Skeletal muscle tissue (tissue), 3 donors: ENCODE measurements at regions not wholly inside any gene's neighbourhood (a gene's known extent, or its start where the extent isn't known, plus 50 kb on each side); places are given as distances from the start of the nearest gene placed in this dataset.
"Not testable (repeated sequence)": the region's sequence is repeated elsewhere in the genome, so short reads cannot be mapped to it uniquely, and the experiment has no call there.

Experiments
- H3K27ac ChIP-seq: one replicate; pipeline ENCODE4 v1.7.0; 2013; ENCODE audit warnings: mild to moderate bottlenecking, low read depth, low read length, inconsistent platforms
- H3K27me3 ChIP-seq, 3 donors: one replicate each; pipeline ENCODE4 v1.7.0; 2013; ENCODE audit warnings: low read length in 3 of 3; ENCODE audit not compliant: control insufficient read depth in 3 of 3, insufficient read depth in 3 of 3
- H3K36me3 ChIP-seq, 3 donors: one replicate each; pipeline ENCODE4 v1.7.0; 2013; ENCODE audit warnings: low read length in 3 of 3; ENCODE audit not compliant: control insufficient read depth in 3 of 3, insufficient read depth in 3 of 3
- H3K4me1 ChIP-seq, 3 donors: one replicate each; pipeline ENCODE4 v1.7.0; 2013; ENCODE audit warnings: low read length in 3 of 3, mild to moderate bottlenecking in 3 of 3; ENCODE audit not compliant: control insufficient read depth in 3 of 3, insufficient read depth in 3 of 3
- H3K4me3 ChIP-seq, 3 donors: one replicate each; pipeline ENCODE4 v1.7.0; 2013; ENCODE audit warnings: low read length in 3 of 3
- H3K9ac ChIP-seq, 3 donors: one replicate each; pipeline ENCODE4 v1.7.0; 2013; ENCODE audit warnings: low read length in 3 of 3, mild to moderate bottlenecking in 3 of 3, moderate library complexity in 2 of 3, low read depth in 1 of 3
- H3K9me3 ChIP-seq, 3 donors: one replicate each; pipeline ENCODE4 v1.7.0; 2013; ENCODE audit warnings: low read length in 3 of 3; ENCODE audit not compliant: control insufficient read depth in 3 of 3
- donor health status: Osteomylitis.

GRCh38 chr20:57987659-57988058 lies 240.8 kb downstream of the ANKRD60 start:
- Histone ChIP-seq H3K9ac (no peak overlapping the region), H3K27ac (no peak overlapping the region), H3K9me3 (no peaks in the 10 kb centered on the region), H3K36me3 (no peaks in the 10 kb centered on the region), H3K4me3 (no peak overlapping the region), H3K4me1 (peaks cover 0 to 7% (median 5%) of the 10 kb centered on the region in 3 donors), H3K27me3 (peaks cover 0 to 3% (median 0%) of the 10 kb centered on the region in 3 donors)

- H3K9ac ChIP-seq = no peak overlapping the region
- no peak overlapping the region for H3K4me3 ChIP-seq
- no peaks in the 10 kb centered on the region for H3K9me3 ChIP-seq
- H3K27me3 ChIP-seq = peaks cover 0 to 3% (median 0%) of the 10 kb centered on the region in 3 donors
- H3K4me1 ChIP-seq = peaks cover 0 to 7% (median 5%) of the 10 kb centered on the region in 3 donors
- H3K27ac ChIP-seq = no peak overlapping the region
- H3K36me3 ChIP-seq = no peaks in the 10 kb centered on the region
Measured at GRCh38 chr20:57986666-57987065, 241.8 kb downstream of the ANKRD60 start.

- Histone ChIP-seq H3K9me3 (no peaks in the 10 kb centered on the region), H3K27ac (no peak overlapping the region), H3K36me3 (no peaks in the 10 kb centered on the region), H3K4me3 (no peak overlapping the region), H3K9ac (no peak overlapping the region), H3K27me3 (peaks cover 0 to 3% (median 0%) of the 10 kb centered on the region in 3 donors), H3K4me1 (peaks cover 0 to 5% (median 0%) of the 10 kb centered on the region in 3 donors)
Measured at GRCh38 chr20:57985278-57985677, 243.2 kb downstream of the ANKRD60 start.

GRCh38 chr20:57983082-57983481 lies 245.4 kb downstream of the ANKRD60 start:
- H3K9ac ChIP-seq = no peak overlapping the region

GRCh38 chr20:57980506-57980905 lies 247.9 kb downstream of the ANKRD60 start:
- Histone ChIP-seq H3K36me3 (no peaks in the 10 kb centered on the region), H3K4me1 (peaks cover 0 to 11% (median 4%) of the 10 kb centered on the region in 3 donors), H3K9me3 (no peaks in the 10 kb centered on the region), H3K27me3 (peaks cover 0 to 3% (median 0%) of the 10 kb centered on the region in 3 donors), H3K27ac (no peak overlapping the region), H3K9ac (no peak overlapping the region), H3K4me3 (no peak overlapping the region)

More at GRCh38 chr20:57983082-57983481, 245.4 kb downstream of the ANKRD60 start:
- Histone ChIP-seq H3K4me1 (peaks cover 0 to 8% (median 0%) of the 10 kb centered on the region in 3 donors), H3K4me3 (no peak overlapping the region), H3K27me3 (peaks cover 0 to 3% (median 0%) of the 10 kb centered on the region in 3 donors), H3K9me3 (no peaks in the 10 kb centered on the region), H3K27ac (no peak overlapping the region), H3K36me3 (no peaks in the 10 kb centered on the region)

- Histone ChIP-seq H3K9me3 (no peaks in the 10 kb centered on the region), H3K4me1 (peaks cover 0 to 8% (median 4%) of the 10 kb centered on the region in 3 donors), H3K36me3 (no peaks in the 10 kb centered on the region), H3K27me3 (peaks cover 0 to 3% (median 0%) of the 10 kb centered on the region in 3 donors), H3K9ac (no peak overlapping the region), H3K4me3 (no peak overlapping the region), H3K27ac (no peak overlapping the region)
Measured at GRCh38 chr20:57977569-57977968, 250.9 kb downstream of the ANKRD60 start.

- H3K36me3 ChIP-seq = no peaks in the 10 kb centered on the region
- peaks cover 0 to 3% (median 0%) of the 10 kb centered on the region in 3 donors for H3K27me3 ChIP-seq
- H3K4me3 ChIP-seq = no peak overlapping the region
- no peaks in the 10 kb centered on the region for H3K9me3 ChIP-seq
- H3K9ac ChIP-seq = no peak overlapping the region
- no peak overlapping the region for H3K27ac ChIP-seq
- H3K4me1 ChIP-seq = peaks cover 0 to 8% (median 4%) of the 10 kb centered on the region in 3 donors
Measured at GRCh38 chr20:57977141-57977540, 251.3 kb downstream of the ANKRD60 start.

GRCh38 chr20:57974863-57975262 lies 253.6 kb downstream of the ANKRD60 start:
- Histone ChIP-seq H3K27ac (no peak overlapping the region), H3K27me3 (peaks cover 0 to 5% (median 2%) of the 10 kb centered on the region in 3 donors), H3K36me3 (no peaks in the 10 kb centered on the region), H3K4me3 (no peak overlapping the region), H3K9me3 (no peaks in the 10 kb centered on the region), H3K9ac (no peak overlapping the region), H3K4me1 (peaks cover 0 to 8% (median 4%) of the 10 kb centered on the region in 3 donors)

GRCh38 chr20:57973886-57974285 lies 254.6 kb downstream of the ANKRD60 start:
- H3K27ac ChIP-seq = no peak overlapping the region
- H3K36me3 ChIP-seq = no peaks in the 10 kb centered on the region
- no peak overlapping the region for H3K4me3 ChIP-seq
- H3K4me1 ChIP-seq = peaks cover 0 to 4% (median 4%) of the 10 kb centered on the region in 3 donors
- peaks cover 0 to 2% (median 2%) of the 10 kb centered on the region in 3 donors for H3K27me3 ChIP-seq
- H3K9me3 ChIP-seq = no peaks in the 10 kb centered on the region
- H3K9ac ChIP-seq = no peak overlapping the region

- H3K36me3 ChIP-seq, H3K4me1 ChIP-seq, H3K27ac ChIP-seq, H3K9ac ChIP-seq, H3K9me3 ChIP-seq, H3K4me3 ChIP-seq, H3K27me3 ChIP-seq: not testable (repeated sequence)
Measured at GRCh38 chr20:57971583-57971982, 256.9 kb downstream of the ANKRD60 start.
